ENCODE measurements at regions not wholly inside any gene's neighbourhood (a gene's known extent, or its start where the extent isn't known, plus 50 kb on each side); places are given as distances from the start of the nearest gene placed in this dataset.

DNA sequence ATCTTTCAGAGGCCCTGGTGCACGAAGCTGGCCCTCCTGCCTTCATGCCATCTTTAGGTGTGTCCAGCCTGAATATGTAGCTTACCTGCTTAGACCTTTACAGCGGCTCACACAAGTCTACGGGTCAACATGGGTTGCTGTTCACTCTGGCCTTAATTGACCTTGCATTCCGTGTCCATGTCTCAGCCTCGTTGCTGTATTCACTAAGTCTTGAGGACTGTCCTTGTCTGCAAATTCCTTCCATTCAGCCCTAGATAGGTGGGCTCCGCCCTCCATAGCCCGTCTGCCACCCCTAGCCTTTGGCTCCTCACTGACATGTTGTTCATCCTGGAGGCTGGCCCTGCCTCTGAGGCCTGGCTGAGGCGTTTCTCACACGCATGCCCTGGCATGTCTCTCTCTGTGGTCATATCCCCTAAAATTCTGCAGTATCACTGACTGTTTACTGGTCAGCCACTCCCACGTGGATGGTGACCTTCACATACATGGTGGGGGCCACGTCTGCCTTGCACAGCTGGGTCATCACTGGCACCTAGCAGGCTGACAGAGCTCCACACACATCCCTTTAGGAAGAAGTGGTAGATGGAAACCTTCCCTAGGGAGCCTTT lies 394.1 kb upstream of the MKI67 start:
- TF ChIP-seq CTCF (IDR thresholded peaks at IDR 0.05; ENCODE audit: borderline replicate concordance, extremely low read depth, low read length, poor library complexity, severe bottlenecking) (no peak), EZH2 (IDR thresholded peaks at IDR 0.05; ENCODE audit: borderline replicate concordance, low read depth, low read length, severe bottlenecking) (no peak)
